ENCODE measurements at regions not wholly inside any gene's neighbourhood (a gene's known extent, or its start where the extent isn't known, plus 50 kb on each side); places are given as distances from the start of the nearest gene placed in this dataset.

- H3K4me1 ChIP-seq (ENCODE audit: control insufficient read depth in 5 of 5, insufficient read depth in 5 of 5, low read length in 5 of 5), result no peaks in the 10 kb centered on the region
- no peak overlapping the region for H3K4me3 ChIP-seq
- peaks cover 0 to 10% (median 0%) of the 10 kb centered on the region in 3 donors for H3K27me3 ChIP-seq (ENCODE audit: control insufficient read depth in 3 of 3, insufficient read depth in 3 of 3, low read length in 2 of 3)
- no peaks in the 10 kb centered on the region for H3K36me3 ChIP-seq (ENCODE audit: control insufficient read depth in 4 of 4, insufficient read depth in 4 of 4, low read length in 4 of 4)
- ATAC-seq (ENCODE audit: insufficient read depth, low FRiP score) (no peak), DNase-seq (no peak)
- 63 to 83% methylated on average over 7 of the region's 7 CpGs for WGBS, 2 donors
- TF ChIP-seq CTCF (IDR thresholded peaks at IDR 0.05; ENCODE audit: control extremely low read depth, extremely low read depth), result no peak
- H3K27ac ChIP-seq (ENCODE audit: low read depth in 1 of 2, low read length in 1 of 2), result no peak overlapping the region
- peaks cover 0 to 2% (median 0%) of the 10 kb centered on the region in 4 donors for H3K9me3 ChIP-seq (ENCODE audit: control insufficient read depth in 4 of 4, insufficient read depth in 3 of 4, low read length in 3 of 4)
- no peak overlapping the region for H3K9ac ChIP-seq (ENCODE audit: insufficient read depth in 1 of 2, low read length in 2 of 2)
Observed at GRCh38 chr1:29936031-29936544, 699.8 kb downstream of the PTPRU start.

DNA sequence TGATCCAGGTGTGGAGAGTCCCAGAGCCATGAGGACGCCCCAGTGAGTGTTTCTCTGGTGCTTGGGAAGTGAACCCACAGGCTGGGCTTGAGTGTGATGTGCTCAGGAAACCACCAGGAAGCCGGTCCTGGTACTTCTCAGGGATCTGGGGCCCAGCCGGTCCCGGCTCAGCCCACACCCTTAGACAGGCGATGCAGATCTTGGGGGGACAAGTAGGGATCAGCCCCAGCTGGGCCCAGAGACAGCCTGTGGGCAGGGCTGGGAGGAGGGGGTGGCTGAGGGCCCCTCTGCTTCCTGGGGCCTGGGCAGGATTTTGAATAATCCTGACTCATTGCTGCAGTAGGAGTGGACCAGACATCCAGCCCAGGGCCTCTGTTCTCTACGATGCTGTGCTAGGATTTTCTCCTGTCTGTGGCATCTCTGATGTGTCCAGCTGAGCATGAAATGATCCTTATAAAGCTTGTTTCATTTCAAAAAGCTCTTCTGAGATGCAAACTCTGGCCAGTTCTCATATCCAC is 698.0 kb downstream of the PTPRU start:
- Histone ChIP-seq H3K9ac (ENCODE audit: insufficient read depth in 1 of 2, low read length in 2 of 2) (no peak overlapping the region), H3K4me1 (ENCODE audit: control insufficient read depth in 5 of 5, insufficient read depth in 5 of 5, low read length in 5 of 5) (no peaks in the 10 kb centered on the region), H3K27ac (ENCODE audit: low read depth in 1 of 2, low read length in 1 of 2) (no peak overlapping the region), H3K27me3 (ENCODE audit: control insufficient read depth in 3 of 3, insufficient read depth in 3 of 3, low read length in 2 of 3) (peaks cover 0 to 14% (median 3%) of the 10 kb centered on the region in 3 donors), H3K9me3 (ENCODE audit: control insufficient read depth in 4 of 4, insufficient read depth in 3 of 4, low read length in 3 of 4) (peaks cover 0 to 2% (median 0%) of the 10 kb centered on the region in 4 donors), H3K36me3 (ENCODE audit: control insufficient read depth in 4 of 4, insufficient read depth in 4 of 4, low read length in 4 of 4) (no peaks in the 10 kb centered on the region), H3K4me3 (no peak overlapping the region)
- ATAC-seq (ENCODE audit: insufficient read depth, low FRiP score) (no peak), DNase-seq (no peak)
- no peak for TF ChIP-seq CTCF (IDR thresholded peaks at IDR 0.05; ENCODE audit: control extremely low read depth, extremely low read depth)
- 83 to 88% methylated on average over 6 of the region's 6 CpGs for WGBS, 2 donors

- peaks cover 0 to 11% (median 3%) of the 10 kb centered on the region in 3 donors for H3K27me3 ChIP-seq (ENCODE audit: control insufficient read depth in 3 of 3, insufficient read depth in 3 of 3, low read length in 2 of 3)
- H3K9me3 ChIP-seq (ENCODE audit: control insufficient read depth in 4 of 4, insufficient read depth in 3 of 4, low read length in 3 of 4), result peaks cover 0 to 2% (median 0%) of the 10 kb centered on the region in 4 donors
- H3K9ac ChIP-seq (ENCODE audit: insufficient read depth in 1 of 2, low read length in 2 of 2), result no peak overlapping the region
- H3K4me3 ChIP-seq, result no peak overlapping the region
- no peaks in the 10 kb centered on the region for H3K4me1 ChIP-seq (ENCODE audit: control insufficient read depth in 5 of 5, insufficient read depth in 5 of 5, low read length in 5 of 5)
- 12 to 17% methylated on average over 4 of the region's 4 CpGs for whole genome bisulfite sequencing, 2 donors
- TF ChIP-seq CTCF (IDR thresholded peaks at IDR 0.05; ENCODE audit: control extremely low read depth, extremely low read depth), result no peak
- no peak overlapping the region for H3K27ac ChIP-seq (ENCODE audit: low read depth in 1 of 2, low read length in 1 of 2)
- no peaks in the 10 kb centered on the region for H3K36me3 ChIP-seq (ENCODE audit: control insufficient read depth in 4 of 4, insufficient read depth in 4 of 4, low read length in 4 of 4)
- no peak for ATAC-seq (ENCODE audit: insufficient read depth, low FRiP score)
- DNase-seq, result peak; percentile 11 to 33 (median 17)
Observed at GRCh38 chr1:29933067-29933466, 696.7 kb downstream of the PTPRU start.

DNA sequence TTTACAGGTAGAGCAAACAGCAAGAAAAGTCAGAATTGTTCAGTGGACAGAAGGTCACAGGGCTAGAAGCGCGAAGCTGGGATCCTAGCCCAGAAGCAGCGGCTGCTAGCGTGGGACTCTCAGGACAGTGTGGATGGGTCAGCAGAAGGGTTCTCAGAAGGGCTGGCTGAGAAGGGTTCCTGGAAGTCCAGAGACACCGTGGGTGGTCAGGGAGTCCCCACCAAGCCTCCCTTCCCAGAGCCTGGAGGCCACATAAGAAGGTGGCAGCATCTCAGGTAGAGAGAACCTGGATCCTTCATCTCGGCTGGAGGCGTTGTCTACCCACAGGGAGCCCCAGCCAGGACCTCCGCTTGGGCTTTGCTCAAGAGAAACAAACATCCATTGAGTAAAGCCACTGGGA is 696.3 kb downstream of the PTPRU start:
- Histone ChIP-seq H3K9me3 (ENCODE audit: control insufficient read depth in 4 of 4, insufficient read depth in 3 of 4, low read length in 3 of 4) (peaks cover 0 to 2% (median 0%) of the 10 kb centered on the region in 4 donors), H3K9ac (ENCODE audit: insufficient read depth in 1 of 2, low read length in 2 of 2) (no peak overlapping the region), H3K27ac (ENCODE audit: low read depth in 1 of 2, low read length in 1 of 2) (no peak overlapping the region), H3K4me1 (ENCODE audit: control insufficient read depth in 5 of 5, insufficient read depth in 5 of 5, low read length in 5 of 5) (no peaks in the 10 kb centered on the region), H3K4me3 (no peak overlapping the region), H3K36me3 (ENCODE audit: control insufficient read depth in 4 of 4, insufficient read depth in 4 of 4, low read length in 4 of 4) (no peaks in the 10 kb centered on the region), H3K27me3 (ENCODE audit: control insufficient read depth in 3 of 3, insufficient read depth in 3 of 3, low read length in 2 of 3) (peaks cover 0 to 11% (median 3%) of the 10 kb centered on the region in 3 donors)
- 85 to 88% methylated on average over 8 of the region's 8 CpGs for WGBS, 2 donors
- ATAC-seq (ENCODE audit: insufficient read depth, low FRiP score), result no peak
- no peak for DNase-seq
- TF ChIP-seq CTCF (IDR thresholded peaks at IDR 0.05; ENCODE audit: control extremely low read depth, extremely low read depth), result no peak
